GM23338 (cell line): ENCODE measurements at regions not wholly inside any gene's neighbourhood (a gene's known extent, or its start where the extent isn't known, plus 50 kb on each side); places are given as distances from the start of the nearest gene placed in this dataset.

Source experiments
- CREB1 ChIP-seq: fragments of 250-450 bp; sonication (Bioruptor Pico); IDR thresholded peaks from 2 replicates; pipeline ENCODE4 v1.5.0; 2020; ENCODE audit warnings: low read depth, mild to moderate bottlenecking, moderate library complexity
- EZH2phosphoT487 ChIP-seq: fragments of 200-600 bp; sonication (generic); IDR thresholded peaks from one replicate; pipeline ENCODE4 v1.8.1; 2018; ENCODE audit warnings: antibody characterized with exemption; ENCODE audit not compliant: unreplicated experiment
- NANOG ChIP-seq: IDR thresholded peaks from 2 replicates; pipeline ENCODE4 v1.6.1; 2016; ENCODE audit warnings: antibody characterized with exemption, borderline replicate concordance
- POLR2AphosphoS5 ChIP-seq: IDR thresholded peaks from 2 replicates; pipeline ENCODE4 v1.6.1; 2016; ENCODE audit warnings: antibody characterized with exemption, low read depth
- REST ChIP-seq: IDR thresholded peaks from one replicate; pipeline ENCODE4 v1.6.1; 2018; ENCODE audit warnings: antibody characterized with exemption; ENCODE audit not compliant: unreplicated experiment
- STAT1 ChIP-seq: IDR thresholded peaks from one replicate; pipeline ENCODE4 v1.6.1; 2016; ENCODE audit warnings: antibody characterized with exemption; ENCODE audit not compliant: unreplicated experiment
- ZNF331 ChIP-seq: fragments of 250-450 bp; sonication (Bioruptor Pico); IDR thresholded peaks from 2 replicates; pipeline ENCODE4 v1.5.0; 2020; ENCODE audit warnings: low read depth, mild to moderate bottlenecking, moderate library complexity
- ZNF462 ChIP-seq: fragments of 250-450 bp; sonication (Bioruptor Pico); IDR thresholded peaks from 2 replicates; pipeline ENCODE4 v1.5.0; 2020; ENCODE audit warnings: mild to moderate bottlenecking, moderate library complexity

- TF ChIP-seq ZNF462 (CRISPR knock-in tag), result no peak
- no peak for TF ChIP-seq CREB1 (CRISPR knock-in tag)
- no peak for TF ChIP-seq STAT1
- no peak for TF ChIP-seq REST
- TF ChIP-seq NANOG, result no peak
- TF ChIP-seq POLR2AphosphoS5, result no peak
- no peak for TF ChIP-seq EZH2phosphoT487
- TF ChIP-seq ZNF331 (CRISPR knock-in tag), result no peak
Observed at GRCh38 chrX:11010476-11010875, 100.7 kb upstream of the HCCS start (continued).
